AG04450 (cell line): ENCODE measurements at regions not wholly inside any gene's neighbourhood (a gene's known extent, or its start where the extent isn't known, plus 50 kb on each side); places are given as distances from the start of the nearest gene placed in this dataset.

Source experiments
- CTCF ChIA-PET: fragments of 300-600, 350-600 bp; formaldehyde crosslinking; extraction: SDS; loops from one replicate; lab custom pipeline; 2022; ENCODE audit warnings: antibody characterized with exemption, inconsistent platforms; lab: Charles Lee
- POLR2A ChIA-PET: fragments of 350-600 bp; formaldehyde crosslinking; extraction: SDS; loops from one replicate; lab custom pipeline; 2021; ENCODE audit warnings: antibody characterized with exemption, inconsistent platforms; lab: Yijun Ruan, JAX
- DNase-seq: peaks from one replicate; pipeline ENCODE4 v3.0.0-alpha.2; 2011; ENCODE audit warnings: low read depth, low spot score
- H3K27ac ChIP-seq: one replicate; pipeline ENCODE4 v1.5.1; 2012; ENCODE audit warnings: low read depth, low read length, control low read depth
- H3K27me3 ChIP-seq: one replicate; pipeline ENCODE4 v1.6.0; 2012; ENCODE audit warnings: low read length; ENCODE audit not compliant: control insufficient read depth, insufficient read depth
- H3K4me3 ChIP-seq: 2 replicates; pipeline ENCODE4 v1.5.1; 2011; ENCODE audit warnings: mild to moderate bottlenecking, low read depth, low read length, control low read depth
- H3K9me3 ChIP-seq: 2 replicates; pipeline ENCODE4 v1.5.1; 2012; ENCODE audit warnings: low read length; ENCODE audit not compliant: control insufficient read depth, insufficient read depth
- CTCF ChIP-seq: IDR thresholded peaks from 2 replicates; pipeline ENCODE4 v1.5.1; 2011; ENCODE audit warnings: low read depth, low read length, control low read depth, inconsistent platforms

DNA sequence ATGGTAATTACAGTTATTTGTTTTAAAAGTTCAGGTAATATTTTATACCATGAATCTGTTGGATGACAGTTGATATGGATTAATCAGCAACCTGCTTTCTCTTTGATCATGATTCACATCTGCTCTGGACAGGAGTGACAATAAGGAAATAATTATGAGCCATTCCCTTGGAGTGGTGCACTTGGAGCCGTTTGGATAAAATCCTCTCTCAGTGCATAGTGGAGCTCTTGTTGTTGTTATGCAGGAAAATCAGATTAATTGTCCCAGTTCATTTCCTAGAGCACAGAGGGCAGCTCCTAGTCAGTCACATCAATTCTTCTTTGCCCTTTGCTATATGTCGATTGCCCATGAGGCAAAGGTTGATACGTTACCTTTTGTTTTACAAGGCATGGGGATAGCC is 668.3 kb upstream of the NR3C2 start:
- no peak overlapping the region for H3K4me3 ChIP-seq
- no peak for DNase-seq
- H3K27me3 ChIP-seq = no peaks in the 10 kb centered on the region
- POLR2A ChIA-PET = no interaction called here
- no peak for TF ChIP-seq CTCF
- CTCF ChIA-PET = no interaction called here
- H3K27ac ChIP-seq = no peak overlapping the region
- no peaks in the 10 kb centered on the region for H3K9me3 ChIP-seq

GRCh38 chr4:149108626-149109025 is 666.4 kb upstream of the NR3C2 start:
- Histone ChIP-seq H3K27ac (no peak overlapping the region), H3K9me3 (no peaks in the 10 kb centered on the region), H3K27me3 (no peaks in the 10 kb centered on the region), H3K4me3 (no peak overlapping the region)
- ChIA-PET POLR2A (no interaction called here), CTCF (no interaction called here)
- DNase-seq = no peak
- TF ChIP-seq CTCF = no peak

DNA sequence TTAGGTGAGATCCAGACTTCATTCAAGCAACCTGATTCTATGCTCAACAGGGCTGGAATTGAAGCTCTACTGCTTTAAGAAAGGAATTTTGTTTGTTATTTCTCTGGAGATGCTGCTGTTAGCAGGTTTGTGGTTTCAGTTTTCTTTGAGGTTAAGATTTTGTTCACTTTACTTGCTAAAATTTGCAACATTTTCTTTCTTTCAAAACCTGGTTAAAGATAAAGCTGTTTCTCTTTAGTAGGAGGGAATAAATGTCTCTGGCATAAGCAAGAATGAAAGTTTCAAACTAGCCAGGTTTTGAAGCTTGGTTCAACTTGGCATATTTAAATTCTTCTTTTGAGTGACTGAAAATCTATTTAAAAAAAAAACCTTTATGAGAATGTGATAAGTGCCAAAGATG is 660.6 kb upstream of the NR3C2 start:
- CTCF ChIA-PET = interaction anchor here (0.6 kb wide), 1 partner anchor 53 kb away, joined by 5 read pairs; no protein-coding TSS in a partner anchor
- POLR2A ChIA-PET = no interaction called here
- Histone ChIP-seq H3K27me3 (no peaks in the 10 kb centered on the region), H3K4me3 (no peak overlapping the region), H3K27ac (no peak overlapping the region), H3K9me3 (no peaks in the 10 kb centered on the region)
- DNase-seq = no peak
- no peak for TF ChIP-seq CTCF

- no peak overlapping the region for H3K4me3 ChIP-seq
- H3K27me3 ChIP-seq = no peaks in the 10 kb centered on the region
- POLR2A ChIA-PET = no interaction called here
- DNase-seq = no peak
- CTCF ChIA-PET = interaction anchor here (0.6 to 0.7 kb wide), 2 partner anchors 162 to 215 kb away, joined by 3 to 6 read pairs; no protein-coding TSS in a partner anchor
- H3K27ac ChIP-seq = no peak overlapping the region
- H3K9me3 ChIP-seq = no peaks in the 10 kb centered on the region
- TF ChIP-seq CTCF = no peak
Measured at GRCh38 chr4:149101649-149102048, 659.4 kb upstream of the NR3C2 start.

DNA sequence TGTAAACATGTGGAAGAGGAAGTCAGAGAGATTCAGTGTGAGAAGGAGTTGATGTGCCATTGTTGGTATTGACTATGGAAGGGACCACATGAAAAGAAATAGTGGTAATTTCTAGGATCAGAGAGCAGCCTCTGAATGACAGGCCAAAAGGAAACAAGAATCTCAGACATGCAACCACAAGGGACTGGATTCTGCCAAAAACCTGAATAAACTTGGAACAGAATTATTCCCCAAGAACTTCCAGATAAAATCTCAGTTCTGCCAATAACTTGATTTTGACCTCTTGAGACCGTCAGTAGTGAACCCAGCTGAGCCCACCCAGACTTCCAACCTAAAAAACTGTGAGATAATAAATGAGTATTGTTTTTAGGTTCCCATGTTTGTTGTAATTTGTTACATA is 653.6 kb upstream of the NR3C2 start:
- Histone ChIP-seq H3K9me3 (peaks cover 6% of the 10 kb centered on the region; the same call in 1 of the 2 replicates), H3K4me3 (no peak overlapping the region), H3K27ac (no peak overlapping the region), H3K27me3 (no peaks in the 10 kb centered on the region)
- TF ChIP-seq CTCF = no peak
- CTCF ChIA-PET = no interaction called here
- no peak for DNase-seq
- POLR2A ChIA-PET = no interaction called here
